ENCODE measurements at regions not wholly inside any gene's neighbourhood (a gene's known extent, or its start where the extent isn't known, plus 50 kb on each side); places are given as distances from the start of the nearest gene placed in this dataset.
"Not testable (repeated sequence)": the region's sequence is repeated elsewhere in the genome, so short reads cannot be mapped to it uniquely, and the experiment has no call there.

- no peak for DNase-seq
Measured at GRCh38 chr6:116982401-116982800, 105.4 kb downstream of the RFX6 start.

- DNase-seq, result no peak
Measured at GRCh38 chr6:116983375-116983774, 106.3 kb downstream of the RFX6 start.

- DNase-seq, result no peak
Measured at GRCh38 chr6:116986819-116987218, 109.8 kb downstream of the RFX6 start.

DNA sequence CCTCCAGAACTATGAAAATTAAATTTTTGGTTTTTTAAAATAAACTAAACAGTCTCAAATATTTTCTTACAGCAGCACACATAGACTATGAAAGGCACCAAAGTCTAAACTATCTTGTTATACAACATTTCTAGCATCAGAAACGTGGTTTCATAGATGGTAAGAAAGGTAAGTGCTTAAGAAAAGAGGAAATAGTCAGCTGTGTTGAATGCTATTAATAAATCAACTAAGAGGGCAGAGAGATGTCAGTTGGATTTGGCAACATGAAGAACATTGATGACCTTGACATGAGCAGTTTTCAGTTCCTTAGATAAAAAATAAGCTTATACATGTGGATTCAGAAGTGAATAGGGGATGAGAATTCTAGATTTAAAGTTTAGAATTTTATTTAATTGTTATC, 113.6 kb downstream of the RFX6 start:
- DNase-seq, result no peak

DNA sequence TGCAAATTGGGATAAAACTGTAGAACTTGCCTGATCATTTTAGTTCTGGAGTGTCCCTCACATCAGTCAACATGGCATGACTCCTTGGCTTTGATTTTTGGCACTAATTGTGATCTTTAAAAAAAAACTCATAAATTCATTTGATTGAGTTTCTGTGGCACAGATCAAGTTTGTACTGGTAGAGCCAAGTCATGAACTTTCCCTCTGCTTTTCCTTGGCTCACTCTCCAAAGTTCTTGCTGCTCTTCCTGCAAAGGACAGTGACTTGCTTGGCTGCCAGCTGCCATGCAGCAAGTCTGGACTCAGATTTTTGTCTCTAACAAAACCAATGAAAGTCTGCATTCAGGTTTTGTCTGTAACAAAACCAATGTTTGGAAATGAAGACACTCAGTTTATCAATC, 115.5 kb downstream of the RFX6 start:
- no peak for DNase-seq

GRCh38 chr6:116994447-116994846, 117.4 kb downstream of the RFX6 start:
- no peak for DNase-seq

- no peak for DNase-seq
Measured at GRCh38 chr6:116996842-116997241, 119.8 kb downstream of the RFX6 start.

DNA sequence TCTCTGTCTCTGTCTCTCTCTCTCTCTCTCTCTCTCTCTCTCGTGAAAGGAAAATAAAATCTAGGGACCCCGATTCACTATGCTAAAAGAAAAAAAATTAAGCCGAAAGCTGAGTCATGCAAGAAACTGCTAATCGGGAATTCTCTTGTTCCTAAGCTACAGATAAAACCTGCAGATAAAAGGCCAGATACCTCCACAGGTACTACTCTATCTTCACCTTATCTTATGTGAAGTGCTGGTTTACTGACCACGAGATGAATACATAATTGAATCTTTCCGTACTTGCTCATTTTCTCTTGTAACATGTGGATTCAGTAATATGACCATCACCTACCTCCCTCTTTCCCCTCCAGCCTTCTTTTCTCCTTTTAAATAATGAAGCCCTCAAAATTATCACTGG, 120.5 kb downstream of the RFX6 start:
- DNase-seq, result no peak

- DNase-seq, result no peak
Measured at GRCh38 chr6:117007659-117008058, 130.6 kb downstream of the RFX6 start.

- DNase-seq, result no peak
Measured at GRCh38 chr6:117008618-117009017, 131.6 kb downstream of the RFX6 start.

GRCh38 chr6:117014641-117015473, 137.8 kb downstream of the RFX6 start:
- DNase-seq, result not testable (repeated sequence)

- not testable (repeated sequence) for DNase-seq
Measured at GRCh38 chr6:117015474-117015804, 138.4 kb downstream of the RFX6 start.

DNA sequence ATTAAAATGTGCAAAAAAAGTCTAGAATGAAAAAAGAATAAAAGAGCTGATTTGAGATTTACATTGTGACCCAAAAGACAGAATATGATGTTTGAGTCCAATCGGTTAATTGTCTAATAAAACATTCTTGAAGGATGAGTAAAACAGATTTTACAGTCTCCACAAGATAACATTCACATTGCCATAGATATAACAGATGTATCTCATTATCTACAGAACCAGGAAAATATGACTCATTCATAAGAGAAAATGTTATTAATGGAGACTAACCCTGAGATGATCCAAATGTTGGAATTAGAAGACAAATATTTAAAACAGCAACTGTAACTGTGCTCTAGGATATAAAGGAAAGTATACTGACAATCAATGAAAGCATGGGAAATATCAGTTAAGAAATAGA, 141.7 kb downstream of the RFX6 start:
- DNase-seq, result no peak

DNA sequence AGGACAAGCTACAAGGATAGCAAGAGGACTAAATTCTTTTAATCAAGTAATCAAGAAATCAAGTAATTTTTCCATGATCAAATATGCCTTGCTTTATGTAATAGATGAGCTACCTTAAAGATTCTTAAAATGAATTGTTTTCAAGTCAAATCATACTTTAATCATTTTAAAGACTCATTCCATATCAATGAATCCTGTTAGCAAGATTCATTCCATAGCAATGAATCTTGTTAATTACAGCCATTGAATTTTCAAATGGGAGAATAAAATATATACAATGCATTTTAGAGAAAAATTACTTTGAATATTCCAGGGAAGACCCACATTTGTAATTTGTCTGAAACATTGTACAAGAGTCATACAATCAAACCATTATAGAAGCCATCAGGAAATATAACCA, 145.7 kb downstream of the RFX6 start:
- no peak for DNase-seq

GRCh38 chr6:117025310-117025709, 148.3 kb downstream of the RFX6 start:
- DNase-seq, result no peak

DNA sequence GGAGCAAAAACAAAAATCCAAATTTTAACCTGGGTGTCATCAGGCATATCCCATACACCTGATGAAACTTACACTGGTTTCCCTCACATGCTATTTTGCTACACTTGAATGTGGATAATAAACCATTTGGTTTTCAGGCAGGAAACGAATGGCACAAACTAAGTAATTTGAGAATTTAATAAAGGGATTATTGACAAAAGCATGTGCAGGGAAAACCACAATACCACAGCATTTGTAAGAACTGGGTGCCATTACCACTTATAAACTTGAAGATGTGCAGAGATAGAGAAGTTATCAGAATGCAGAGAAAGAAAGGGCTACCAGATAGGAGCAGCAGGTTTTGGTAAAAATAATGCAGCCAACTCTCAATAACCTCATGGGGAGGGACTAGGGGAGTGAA, 151.2 kb downstream of the RFX6 start:
- no peak for DNase-seq

DNA sequence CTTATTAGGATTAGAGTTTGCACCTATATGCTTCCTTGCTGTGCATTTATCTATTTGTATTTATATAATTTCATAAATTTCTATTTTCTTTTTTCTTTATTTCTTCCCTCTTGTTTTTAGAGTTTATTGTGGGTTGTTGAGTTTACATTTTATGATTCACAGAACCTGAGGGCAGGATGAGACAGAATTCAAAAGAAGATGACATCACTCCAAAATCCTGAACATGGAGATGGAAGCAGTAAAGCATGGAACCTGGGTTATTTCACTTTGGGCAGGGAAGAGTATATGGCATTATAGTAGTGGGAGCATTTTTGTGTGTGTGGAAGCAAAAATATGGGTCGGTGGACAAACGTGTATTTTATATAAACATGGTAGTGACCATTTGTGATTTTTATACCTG, 157.5 kb downstream of the RFX6 start:
- DNase-seq, result no peak

DNA sequence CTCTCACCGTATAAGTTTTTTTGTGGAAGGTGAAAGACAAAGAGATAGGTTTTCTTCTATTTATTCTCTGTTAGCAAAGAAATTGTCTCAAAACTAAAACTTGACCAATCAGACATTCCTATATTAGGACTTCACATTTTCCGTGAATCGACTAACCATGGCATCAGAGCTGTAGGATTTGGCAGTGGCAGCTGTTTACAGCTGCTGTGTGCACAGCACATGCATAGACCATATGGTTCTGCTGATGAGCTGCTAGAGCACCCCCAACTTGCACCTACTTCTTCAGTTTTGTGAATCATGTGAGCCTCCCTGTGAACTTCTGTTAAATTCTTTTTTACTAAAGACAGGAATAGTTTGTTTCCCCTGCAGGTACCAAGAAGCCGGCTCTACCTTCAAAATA, 157.9 kb downstream of the RFX6 start:
- no peak for DNase-seq

DNA sequence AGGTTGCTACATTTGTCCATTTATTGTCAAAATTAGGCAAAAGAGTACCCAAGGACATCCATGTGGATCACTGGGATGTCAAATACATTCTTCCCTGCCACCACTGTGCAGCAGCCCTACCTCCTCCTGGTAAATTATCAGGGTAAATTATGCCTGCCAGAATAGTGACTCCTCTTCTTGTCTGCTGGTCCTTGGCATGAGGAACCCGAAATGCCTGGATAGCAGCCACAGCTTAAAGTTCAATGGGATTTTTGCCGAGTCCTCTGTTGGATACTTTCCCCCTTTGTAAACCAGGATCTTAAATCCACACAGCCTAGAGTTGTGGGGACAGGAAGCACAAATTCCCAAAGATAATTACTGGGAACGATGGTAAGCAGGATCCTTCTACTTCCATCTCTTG, 173.3 kb downstream of the RFX6 start:
- no peak for DNase-seq

DNA sequence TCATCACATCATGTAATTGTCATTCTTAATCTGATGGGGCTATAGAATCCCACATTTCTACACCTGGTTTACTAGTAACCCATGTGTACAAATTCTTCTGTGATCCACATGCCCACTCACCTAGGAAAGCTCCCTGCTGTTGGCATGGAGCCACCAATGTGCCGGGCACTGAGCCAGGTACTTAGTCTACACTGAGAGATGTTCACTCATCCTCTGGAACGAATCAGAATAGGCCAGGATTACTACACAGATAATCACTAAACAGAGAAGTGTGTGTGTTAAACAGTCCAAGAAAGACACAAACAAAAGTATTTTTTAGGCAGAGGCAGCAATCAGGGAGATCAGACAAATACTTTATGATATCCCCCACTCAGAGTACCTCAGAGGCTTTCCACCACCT, 193.2 kb upstream of the VGLL2 start:
- no peak for DNase-seq

GRCh38 chr6:117072781-117073180, 192.6 kb upstream of the VGLL2 start:
- no peak for DNase-seq

DNA sequence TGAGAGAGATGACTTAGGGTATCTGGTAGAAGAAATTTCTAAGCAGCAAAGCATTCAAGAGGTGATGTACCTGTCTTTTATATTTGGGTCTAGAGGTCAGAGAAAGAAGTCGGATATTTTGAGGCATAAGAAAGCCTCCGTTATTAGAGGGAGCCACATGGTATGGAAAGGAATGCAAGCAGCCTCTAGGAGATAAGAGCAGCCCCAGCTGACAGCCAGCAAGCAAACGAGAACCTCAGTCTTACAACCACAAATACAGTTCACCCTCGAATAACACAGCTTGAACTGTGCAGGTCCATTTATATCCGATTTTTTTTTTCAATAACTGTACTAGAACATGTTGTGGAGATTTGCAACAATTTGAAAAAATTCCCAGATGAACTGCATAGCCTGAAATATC, 190.7 kb upstream of the VGLL2 start:
- DNase-seq, result no peak

- DNase-seq, result no peak
Measured at GRCh38 chr6:117075218-117075617, 190.1 kb upstream of the VGLL2 start.

GRCh38 chr6:117076076-117076475, 189.3 kb upstream of the VGLL2 start:
- no peak for DNase-seq

DNA sequence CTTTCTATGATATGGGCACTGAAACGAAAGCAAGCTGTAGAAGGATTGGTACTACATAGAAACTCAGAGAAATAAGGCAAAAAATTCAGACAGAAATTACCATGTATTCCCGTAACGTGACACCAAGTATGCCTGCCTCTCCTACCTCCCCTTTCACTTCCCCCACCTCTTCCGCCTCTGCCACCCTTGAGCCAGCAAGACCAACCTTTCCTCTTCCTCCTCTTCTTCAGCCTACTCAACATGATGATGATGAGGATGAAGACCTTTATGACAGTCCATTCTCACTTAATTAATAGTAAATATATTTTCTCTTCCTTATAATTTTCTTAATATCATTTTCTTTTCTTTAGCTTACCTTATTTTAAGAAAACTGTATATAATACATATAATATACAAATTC, 188.1 kb upstream of the VGLL2 start:
- no peak for DNase-seq

All from midbrain (tissue), 1 donor.